H4 (cell line): ENCODE measurements at regions not wholly inside any gene's neighbourhood (a gene's known extent, or its start where the extent isn't known, plus 50 kb on each side); places are given as distances from the start of the nearest gene placed in this dataset.

Experiments
- DNase-seq: peaks from one replicate; pipeline ENCODE4 v3.0.0-alpha.2; 2015; ENCODE audit warnings: low spot score

- DNase-seq: no peak
Observed at GRCh38 chr11:80521592-80521991, 1080.8 kb upstream of the TENM4 start.

- no peak for DNase-seq
Observed at GRCh38 chr11:80520507-80520887, 1079.7 kb upstream of the TENM4 start.

GRCh38 chr11:80519596-80520506, 1079.0 kb upstream of the TENM4 start:
- DNase-seq: no peak

GRCh38 chr11:80517701-80518100, 1076.9 kb upstream of the TENM4 start:
- DNase-seq: no peak

GRCh38 chr11:80515097-80515496, 1074.3 kb upstream of the TENM4 start:
- no peak for DNase-seq

- no peak for DNase-seq
Observed at GRCh38 chr11:80512491-80512890, 1071.7 kb upstream of the TENM4 start.

- DNase-seq: no peak
Observed at GRCh38 chr11:80505771-80506170, 1064.9 kb upstream of the TENM4 start.

GRCh38 chr11:80503990-80504389, 1063.2 kb upstream of the TENM4 start:
- DNase-seq: no peak

- no peak for DNase-seq
Observed at GRCh38 chr11:80502511-80502910, 1061.7 kb upstream of the TENM4 start.

GRCh38 chr11:80495116-80495515, 1054.3 kb upstream of the TENM4 start:
- no peak for DNase-seq

- no peak for DNase-seq
Observed at GRCh38 chr11:80487952-80488351, 1047.1 kb upstream of the TENM4 start.

- no peak for DNase-seq
Observed at GRCh38 chr11:80486678-80487077, 1045.8 kb upstream of the TENM4 start.

- no peak for DNase-seq
Observed at GRCh38 chr11:80477178-80477577, 1036.3 kb upstream of the TENM4 start.

- DNase-seq: no peak
Observed at GRCh38 chr11:80473562-80473961, 1032.7 kb upstream of the TENM4 start.

GRCh38 chr11:80469871-80470270, 1029.0 kb upstream of the TENM4 start:
- DNase-seq: no peak

- no peak for DNase-seq
Observed at GRCh38 chr11:80466570-80466969, 1025.7 kb upstream of the TENM4 start.

- no peak for DNase-seq
Observed at GRCh38 chr11:80462211-80462610, 1021.4 kb upstream of the TENM4 start.

GRCh38 chr11:80458376-80458775, 1017.5 kb upstream of the TENM4 start:
- no peak for DNase-seq

- DNase-seq: no peak
Observed at GRCh38 chr11:80457823-80458222, 1017.0 kb upstream of the TENM4 start.

GRCh38 chr11:80455818-80456217, 1015.0 kb upstream of the TENM4 start:
- DNase-seq: no peak

GRCh38 chr11:80451105-80451504, 1010.3 kb upstream of the TENM4 start:
- DNase-seq: no peak

- DNase-seq: no peak
Observed at GRCh38 chr11:80448709-80449108, 1007.9 kb upstream of the TENM4 start.

GRCh38 chr11:80443177-80443576, 1002.3 kb upstream of the TENM4 start:
- DNase-seq: no peak

- no peak for DNase-seq
Observed at GRCh38 chr11:80441821-80442220, 1001.0 kb upstream of the TENM4 start.
